Activated T-helper 17 cell treated with anti-CD3 and anti-CD28 coated beads, Interleukin-2, amount 50 U/mL, for 72 hours (primary cell): ENCODE measurements at regions not wholly inside any gene's neighbourhood (a gene's known extent, or its start where the extent isn't known, plus 50 kb on each side); places are given as distances from the start of the nearest gene placed in this dataset.
A peak's percentile ranks its signal among the peaks of the same experiment; 100 is the strongest.

Source experiments
- ATAC-seq: fragments of 150-1000 bp; cut with Tn5 transposase; replicated peaks from 2 replicates; pipeline ENCODE4 v1.10.0; 2021; ENCODE audit warnings: mild to moderate bottlenecking, moderate library complexity
- H3K27ac Mint-ChIP-seq: one replicate; pipeline ENCODE4 v1.8.0; 2022; ENCODE audit warnings: mixed read lengths
- H3K27me3 Mint-ChIP-seq: one replicate; pipeline ENCODE4 v1.8.0; 2022; ENCODE audit warnings: mixed read lengths
- H3K36me3 Mint-ChIP-seq: one replicate; pipeline ENCODE4 v1.8.0; 2022; ENCODE audit warnings: low read depth, mild to moderate bottlenecking, mixed read lengths
- H3K4me1 Mint-ChIP-seq: one replicate; pipeline ENCODE4 v1.8.0; 2022; ENCODE audit warnings: mixed read lengths
- H3K4me3 Mint-ChIP-seq: one replicate; pipeline ENCODE4 v1.8.0; 2022; ENCODE audit warnings: mild to moderate bottlenecking, mixed read lengths
- H3K9me3 Mint-ChIP-seq: one replicate; pipeline ENCODE4 v1.8.0; 2022; ENCODE audit warnings: mixed read lengths

GRCh38 chrX:20399728-20400414, 133.2 kb upstream of the RPS6KA3 start:
- Mint-ChIP-seq H3K27me3 (no peaks in the 10 kb centered on the region), H3K27ac (no peak overlapping the region), H3K36me3 (no peaks in the 10 kb centered on the region), H3K9me3 (no peaks in the 10 kb centered on the region), H3K4me1 (no peaks in the 10 kb centered on the region), H3K4me3 (no peak overlapping the region)
- ATAC-seq, result peak; percentile 44

- ATAC-seq, result no peak
Observed at GRCh38 chrX:20397587-20397986, 130.9 kb upstream of the RPS6KA3 start.

GRCh38 chrX:20394451-20394850, 127.7 kb upstream of the RPS6KA3 start:
- ATAC-seq, result no peak
- no peak overlapping the region for H3K27ac Mint-ChIP-seq
- no peaks in the 10 kb centered on the region for H3K9me3 Mint-ChIP-seq
- no peaks in the 10 kb centered on the region for H3K27me3 Mint-ChIP-seq
- H3K4me3 Mint-ChIP-seq, result no peak overlapping the region
- no peaks in the 10 kb centered on the region for H3K36me3 Mint-ChIP-seq
- no peaks in the 10 kb centered on the region for H3K4me1 Mint-ChIP-seq

More at GRCh38 chrX:20397587-20397986, 130.9 kb upstream of the RPS6KA3 start:
- H3K9me3 Mint-ChIP-seq, result no peaks in the 10 kb centered on the region
- H3K27ac Mint-ChIP-seq, result no peak overlapping the region
- H3K4me1 Mint-ChIP-seq, result no peaks in the 10 kb centered on the region
- no peak overlapping the region for H3K4me3 Mint-ChIP-seq
- H3K27me3 Mint-ChIP-seq, result no peaks in the 10 kb centered on the region
- H3K36me3 Mint-ChIP-seq, result no peaks in the 10 kb centered on the region

- no peaks in the 10 kb centered on the region for H3K27me3 Mint-ChIP-seq
- no peak overlapping the region for H3K27ac Mint-ChIP-seq
- no peak for ATAC-seq
- H3K4me3 Mint-ChIP-seq, result no peak overlapping the region
- no peaks in the 10 kb centered on the region for H3K4me1 Mint-ChIP-seq
- no peaks in the 10 kb centered on the region for H3K9me3 Mint-ChIP-seq
- no peaks in the 10 kb centered on the region for H3K36me3 Mint-ChIP-seq
Observed at GRCh38 chrX:20393944-20394343, 127.2 kb upstream of the RPS6KA3 start.

GRCh38 chrX:20388594-20388993, 121.9 kb upstream of the RPS6KA3 start:
- no peaks in the 10 kb centered on the region for H3K4me1 Mint-ChIP-seq
- H3K27me3 Mint-ChIP-seq, result no peaks in the 10 kb centered on the region
- no peak overlapping the region for H3K4me3 Mint-ChIP-seq
- H3K9me3 Mint-ChIP-seq, result no peaks in the 10 kb centered on the region
- H3K27ac Mint-ChIP-seq, result no peak overlapping the region
- H3K36me3 Mint-ChIP-seq, result no peaks in the 10 kb centered on the region
- no peak for ATAC-seq

GRCh38 chrX:20383477-20383876, 116.8 kb upstream of the RPS6KA3 start:
- no peak for ATAC-seq
- peak overlapping the region; percentile 81 for H3K27ac Mint-ChIP-seq
- H3K4me3 Mint-ChIP-seq, result no peak overlapping the region
- no peaks in the 10 kb centered on the region for H3K9me3 Mint-ChIP-seq
- no peaks in the 10 kb centered on the region for H3K27me3 Mint-ChIP-seq
- H3K4me1 Mint-ChIP-seq, result peaks cover 23% of the 10 kb centered on the region
- no peaks in the 10 kb centered on the region for H3K36me3 Mint-ChIP-seq

- Mint-ChIP-seq H3K4me3 (peak overlapping the region; percentile 37), H3K27ac (peak overlapping the region; percentile 81)
- ATAC-seq, result peak; percentile 43
Observed at GRCh38 chrX:20382518-20383297, 116.0 kb upstream of the RPS6KA3 start.

GRCh38 chrX:20382082-20382481, 115.4 kb upstream of the RPS6KA3 start:
- ATAC-seq, result no peak
- Mint-ChIP-seq H3K9me3 (no peaks in the 10 kb centered on the region), H3K36me3 (no peaks in the 10 kb centered on the region), H3K4me3 (peak overlapping the region; percentile 37), H3K4me1 (peaks cover 27% of the 10 kb centered on the region), H3K27me3 (no peaks in the 10 kb centered on the region), H3K27ac (peak overlapping the region; percentile 81)

More at GRCh38 chrX:20382518-20383297, 116.0 kb upstream of the RPS6KA3 start:
- Mint-ChIP-seq H3K36me3 (no peaks in the 10 kb centered on the region), H3K9me3 (no peaks in the 10 kb centered on the region), H3K27me3 (no peaks in the 10 kb centered on the region), H3K4me1 (peaks cover 23% of the 10 kb centered on the region)

- Mint-ChIP-seq H3K36me3 (no peaks in the 10 kb centered on the region), H3K4me1 (peaks cover 33% of the 10 kb centered on the region), H3K27ac (peak overlapping the region; percentile 91), H3K4me3 (peak overlapping the region; percentile 55), H3K9me3 (no peaks in the 10 kb centered on the region), H3K27me3 (no peaks in the 10 kb centered on the region)
- ATAC-seq, result peak; percentile 79
Observed at GRCh38 chrX:20378233-20378920, 111.7 kb upstream of the RPS6KA3 start.

GRCh38 chrX:20374900-20375438, 108.3 kb upstream of the RPS6KA3 start:
- Mint-ChIP-seq H3K9me3 (no peaks in the 10 kb centered on the region), H3K4me3 (no peak overlapping the region), H3K27ac (no peak overlapping the region), H3K27me3 (no peaks in the 10 kb centered on the region), H3K4me1 (peaks cover 16% of the 10 kb centered on the region), H3K36me3 (no peaks in the 10 kb centered on the region)
- no peak for ATAC-seq

GRCh38 chrX:20374450-20374849, 107.7 kb upstream of the RPS6KA3 start:
- no peak for ATAC-seq
- H3K36me3 Mint-ChIP-seq, result no peaks in the 10 kb centered on the region
- no peaks in the 10 kb centered on the region for H3K9me3 Mint-ChIP-seq
- H3K27ac Mint-ChIP-seq, result no peak overlapping the region
- H3K27me3 Mint-ChIP-seq, result no peaks in the 10 kb centered on the region
- H3K4me3 Mint-ChIP-seq, result no peak overlapping the region
- H3K4me1 Mint-ChIP-seq, result peaks cover 11% of the 10 kb centered on the region

- no peak for ATAC-seq
Observed at GRCh38 chrX:20373063-20373462, 106.4 kb upstream of the RPS6KA3 start.

GRCh38 chrX:20372533-20372932, 105.8 kb upstream of the RPS6KA3 start:
- Mint-ChIP-seq H3K27me3 (no peaks in the 10 kb centered on the region), H3K9me3 (no peaks in the 10 kb centered on the region), H3K36me3 (no peaks in the 10 kb centered on the region), H3K4me3 (no peak overlapping the region), H3K4me1 (peaks cover 10% of the 10 kb centered on the region), H3K27ac (no peak overlapping the region)
- no peak for ATAC-seq

More at GRCh38 chrX:20373063-20373462, 106.4 kb upstream of the RPS6KA3 start:
- Mint-ChIP-seq H3K9me3 (no peaks in the 10 kb centered on the region), H3K36me3 (no peaks in the 10 kb centered on the region), H3K4me3 (no peak overlapping the region), H3K4me1 (peaks cover 10% of the 10 kb centered on the region), H3K27ac (no peak overlapping the region), H3K27me3 (no peaks in the 10 kb centered on the region)

GRCh38 chrX:20369468-20369867, 102.8 kb upstream of the RPS6KA3 start:
- no peak for ATAC-seq
- Mint-ChIP-seq H3K4me1 (no peaks in the 10 kb centered on the region), H3K4me3 (no peak overlapping the region), H3K9me3 (no peaks in the 10 kb centered on the region), H3K27me3 (no peaks in the 10 kb centered on the region), H3K27ac (no peak overlapping the region), H3K36me3 (no peaks in the 10 kb centered on the region)
